PC-9 (cell line): ENCODE measurements at regions not wholly inside any gene's neighbourhood (a gene's known extent, or its start where the extent isn't known, plus 50 kb on each side); places are given as distances from the start of the nearest gene placed in this dataset.

ENCODE experiments used
- BruUV-seq: library from RNA; stranded (reverse); fragments of 400-500 nt; replicated peaks from 2 replicates; lab custom pipeline; 2021; lab: Mats Ljungman, UMichigan
- CTCF ChIA-PET: fragments of 300-600 bp; sonication (Branson Sonifier 250); formaldehyde crosslinking; loops from one replicate; lab custom pipeline; 2022; ENCODE audit warnings: antibody characterized with exemption; lab: Charles Lee
- POLR2A ChIA-PET: fragments of 300-600 bp; sonication (Branson Sonifier 250); formaldehyde crosslinking; loops from one replicate; lab custom pipeline; 2022; ENCODE audit warnings: antibody characterized with exemption; ENCODE audit not compliant: unreplicated experiment; lab: Charles Lee
- DNase-seq, 2 experiments: peaks; one replicate each; pipeline versions ENCODE4 v3.0.0 to v3.0.0-alpha.2; 2015 to 2022; ENCODE audit warnings: mixed read lengths in 1 of 2
- H2AFZ ChIP-seq: fragments of 200-600 bp; sonication (generic); 2 replicates; pipeline ENCODE4 v1.8.1; 2017; ENCODE audit warnings: antibody characterized with exemption
- H3F3A ChIP-seq: fragments of 200-600 bp; sonication (generic); 2 replicates; pipeline ENCODE4 v1.8.1; 2017; ENCODE audit warnings: antibody characterized with exemption, mild to moderate bottlenecking, low read depth; ENCODE audit not compliant: insufficient read depth
- H3K27ac ChIP-seq: fragments of 200-600 bp; sonication (generic); 2 replicates; pipeline ENCODE4 v1.6.1; 2016; ENCODE audit warnings: mixed run types
- H3K27me3 ChIP-seq: fragments of 200-600 bp; sonication (generic); 2 replicates; pipeline ENCODE4 v1.6.1; 2016; ENCODE audit warnings: low read depth, mixed run types; ENCODE audit not compliant: insufficient read depth
- H3K36me3 ChIP-seq: fragments of 200-600 bp; sonication (generic); 2 replicates; pipeline ENCODE4 v1.6.1; 2016; ENCODE audit warnings: low read depth, mixed run types
- H3K4me1 ChIP-seq: fragments of 200-600 bp; sonication (generic); replicated peaks from 2 replicates; pipeline ENCODE4 v1.6.1; 2016; ENCODE audit warnings: mixed run types; ENCODE audit not compliant: insufficient read depth
- H3K4me2 ChIP-seq: fragments of 200-600 bp; sonication (generic); 2 replicates; pipeline ENCODE4 v1.6.1; 2017; ENCODE audit warnings: mixed run types
- H3K4me3 ChIP-seq: fragments of 200-600 bp; sonication (generic); 2 replicates; pipeline ENCODE4 v1.6.1; 2016; ENCODE audit warnings: mixed run types
- H3K79me2 ChIP-seq: fragments of 200-600 bp; sonication (generic); 2 replicates; pipeline ENCODE4 v1.6.1; 2017; ENCODE audit warnings: low read depth, mixed run types
- H3K9me2 ChIP-seq: fragments of 200-600 bp; sonication (generic); 2 replicates; pipeline ENCODE4 v1.8.1; 2017; ENCODE audit warnings: mild to moderate bottlenecking; ENCODE audit not compliant: insufficient read depth
- H3K9me3 ChIP-seq: fragments of 200-600 bp; sonication (generic); 2 replicates; pipeline ENCODE4 v1.8.1; 2016; ENCODE audit warnings: low read depth; ENCODE audit not compliant: insufficient read depth
- H4K20me1 ChIP-seq: fragments of 200-600 bp; sonication (generic); 2 replicates; pipeline ENCODE4 v1.8.1; 2017; ENCODE audit not compliant: insufficient read depth
- EZH2 ChIP-seq: fragments of 200-600 bp; sonication (generic); IDR thresholded peaks from 2 replicates; pipeline ENCODE4 v1.8.0; 2017; ENCODE audit warnings: antibody characterized with exemption, low read depth
- intact Hi-C: fragments of 100-400 bp; cut with micrococcal nuclease; formaldehyde crosslinking; loops from one replicate; pipeline ENCODE4 v1.10.0; 2022; ENCODE audit not compliant: unreplicated experiment
- TF ChIP-seq, protein P1 (sequence below): fragments of 200-600 bp; sonication (generic); conservative IDR thresholded peaks from 2 replicates; pipeline ENCODE4 v1.6.1; 2017; ENCODE audit warnings: mixed run types, antibody characterized with exemption, mild to moderate bottlenecking, moderate library complexity

GRCh38 chr2:187803816-187804215, 249.6 kb upstream of the TFPI start:
- Histone ChIP-seq H3K9me3 (no peaks in the 10 kb centered on the region), H3K4me1 (no peaks in the 10 kb centered on the region), H3K27ac (no peak overlapping the region), H2AFZ (no peak overlapping the region), H4K20me1 (no peaks in the 10 kb centered on the region), H3K4me3 (no peak overlapping the region), H3K9me2 (no peaks in the 10 kb centered on the region), H3K36me3 (no peaks in the 10 kb centered on the region), H3K27me3 (no peaks in the 10 kb centered on the region), H3K79me2 (no peaks in the 10 kb centered on the region), H3F3A (no peaks in the 10 kb centered on the region), H3K4me2 (no peak overlapping the region)
- intact Hi-C loops: no loop called here
- CTCF ChIA-PET: no interaction called here
- POLR2A ChIA-PET: no interaction called here
- DNase-seq: no peak
- BruUV-seq: no TSS peak
- TF ChIP-seq, protein P1, sequence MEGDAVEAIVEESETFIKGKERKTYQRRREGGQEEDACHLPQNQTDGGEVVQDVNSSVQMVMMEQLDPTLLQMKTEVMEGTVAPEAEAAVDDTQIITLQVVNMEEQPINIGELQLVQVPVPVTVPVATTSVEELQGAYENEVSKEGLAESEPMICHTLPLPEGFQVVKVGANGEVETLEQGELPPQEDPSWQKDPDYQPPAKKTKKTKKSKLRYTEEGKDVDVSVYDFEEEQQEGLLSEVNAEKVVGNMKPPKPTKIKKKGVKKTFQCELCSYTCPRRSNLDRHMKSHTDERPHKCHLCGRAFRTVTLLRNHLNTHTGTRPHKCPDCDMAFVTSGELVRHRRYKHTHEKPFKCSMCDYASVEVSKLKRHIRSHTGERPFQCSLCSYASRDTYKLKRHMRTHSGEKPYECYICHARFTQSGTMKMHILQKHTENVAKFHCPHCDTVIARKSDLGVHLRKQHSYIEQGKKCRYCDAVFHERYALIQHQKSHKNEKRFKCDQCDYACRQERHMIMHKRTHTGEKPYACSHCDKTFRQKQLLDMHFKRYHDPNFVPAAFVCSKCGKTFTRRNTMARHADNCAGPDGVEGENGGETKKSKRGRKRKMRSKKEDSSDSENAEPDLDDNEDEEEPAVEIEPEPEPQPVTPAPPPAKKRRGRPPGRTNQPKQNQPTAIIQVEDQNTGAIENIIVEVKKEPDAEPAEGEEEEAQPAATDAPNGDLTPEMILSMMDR: no peak
- TF ChIP-seq EZH2: no peak

DNA sequence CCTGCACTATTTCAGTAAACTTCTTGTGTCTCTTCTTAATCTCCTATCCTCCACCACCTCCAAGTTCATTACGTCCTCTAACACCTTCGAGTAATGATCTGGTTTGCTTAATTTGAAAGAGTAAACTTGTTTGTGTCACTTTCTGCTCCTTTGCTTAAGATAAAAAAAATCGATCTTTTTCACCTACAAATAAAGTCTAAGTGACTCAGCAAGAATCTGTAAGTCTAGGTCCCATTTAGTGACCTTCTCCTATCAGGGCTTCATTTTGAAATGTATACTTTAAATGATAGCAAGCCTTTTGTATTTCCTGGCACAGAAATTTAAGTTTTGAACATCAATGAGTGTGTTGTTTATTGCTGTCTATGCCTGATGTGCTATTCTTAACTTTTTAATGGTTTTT, 260.9 kb upstream of the TFPI start:
- DNase-seq: no peak
- Histone ChIP-seq H3K4me3 (no peak overlapping the region), H3K4me1 (no peaks in the 10 kb centered on the region), H3K27ac (no peak overlapping the region), H3K79me2 (no peaks in the 10 kb centered on the region), H4K20me1 (no peaks in the 10 kb centered on the region), H3K4me2 (no peak overlapping the region), H3F3A (no peaks in the 10 kb centered on the region), H3K9me2 (no peaks in the 10 kb centered on the region), H3K9me3 (no peaks in the 10 kb centered on the region), H2AFZ (peak overlapping the region; percentile 55; the same call in 1 of the 2 replicates), H3K27me3 (no peaks in the 10 kb centered on the region), H3K36me3 (no peaks in the 10 kb centered on the region)
- ChIA-PET POLR2A (no interaction called here), CTCF (no interaction called here)
- TF ChIP-seq, protein P1: no peak
- TF ChIP-seq EZH2: no peak
- BruUV-seq: no TSS peak
- intact Hi-C loops: no loop called here

- intact Hi-C loops: no loop called here
- POLR2A ChIA-PET: no interaction called here
Observed at GRCh38 chr2:187819624-187820023, 265.4 kb upstream of the TFPI start.

More at GRCh38 chr2:187819624-187820023, 265.4 kb upstream of the TFPI start:
- no peaks in the 10 kb centered on the region for H4K20me1 ChIP-seq
- TF ChIP-seq EZH2: no peak
- TF ChIP-seq, protein P1: no peak
- no peak overlapping the region for H3K27ac ChIP-seq
- no peak overlapping the region for H3K4me3 ChIP-seq
- H3F3A ChIP-seq: no peaks in the 10 kb centered on the region
- no peaks in the 10 kb centered on the region for H3K79me2 ChIP-seq
- no TSS peak for BruUV-seq
- CTCF ChIA-PET: no interaction called here
- no peak for DNase-seq
- no peaks in the 10 kb centered on the region for H3K36me3 ChIP-seq
- H3K27me3 ChIP-seq: no peaks in the 10 kb centered on the region
- H3K9me2 ChIP-seq: no peaks in the 10 kb centered on the region
- no peak overlapping the region for H3K4me2 ChIP-seq
- no peaks in the 10 kb centered on the region for H3K9me3 ChIP-seq
- no peak overlapping the region for H2AFZ ChIP-seq
- no peaks in the 10 kb centered on the region for H3K4me1 ChIP-seq
